H9 (cell line): ENCODE measurements at regions not wholly inside any gene's neighbourhood (a gene's known extent, or its start where the extent isn't known, plus 50 kb on each side); places are given as distances from the start of the nearest gene placed in this dataset.

ENCODE experiments used
- DNase-seq: peaks from one replicate; pipeline ENCODE4 v3.0.0-alpha.2; 2017
- H2AFZ ChIP-seq: one replicate; pipeline ENCODE4 v1.6.1; 2013; ENCODE audit warnings: mild to moderate bottlenecking, low read length, control low read depth, moderate library complexity
- H2AK5ac ChIP-seq: 2 replicates; pipeline ENCODE4 v1.6.1; 2013; ENCODE audit warnings: low read length, control low read depth, mixed read lengths; ENCODE audit not compliant: insufficient read length
- H2BK120ac ChIP-seq: one replicate; pipeline ENCODE4 v1.6.1; 2013; ENCODE audit warnings: low read depth, mild to moderate bottlenecking, low read length, control low read depth, inconsistent platforms; ENCODE audit not compliant: poor library complexity, severe bottlenecking
- H2BK12ac ChIP-seq: 2 replicates; pipeline ENCODE4 v1.6.1; 2013; ENCODE audit warnings: low read length, control low read depth, mixed read lengths, low read depth; ENCODE audit not compliant: insufficient read length
- H2BK15ac ChIP-seq: 2 replicates; pipeline ENCODE4 v1.6.1; 2013; ENCODE audit warnings: low read depth, low read length, control low read depth
- H2BK20ac ChIP-seq: one replicate; pipeline ENCODE4 v1.6.1; 2013; ENCODE audit warnings: low read depth, mild to moderate bottlenecking, low read length, control low read depth, inconsistent platforms; ENCODE audit not compliant: poor library complexity, severe bottlenecking
- H2BK5ac ChIP-seq: 2 replicates; pipeline ENCODE4 v1.6.1; 2013; ENCODE audit warnings: low read length, control low read depth, mixed read lengths; ENCODE audit not compliant: insufficient read length
- H3K14ac ChIP-seq: 2 replicates; pipeline ENCODE4 v1.6.1; 2013; ENCODE audit warnings: low read length, control low read depth; ENCODE audit not compliant: insufficient read depth
- H3K18ac ChIP-seq: 2 replicates; pipeline ENCODE4 v1.6.1; 2013; ENCODE audit warnings: low read depth, mild to moderate bottlenecking, mixed read lengths, low read length, control low read depth; ENCODE audit not compliant: insufficient read length
- H3K23ac ChIP-seq: 2 replicates; pipeline ENCODE4 v1.6.1; 2013; ENCODE audit warnings: low read length, control low read depth, mixed read lengths, low read depth; ENCODE audit not compliant: insufficient read length
- H3K23me2 ChIP-seq: 2 replicates; pipeline ENCODE4 v1.6.1; 2013; ENCODE audit warnings: low read depth, mild to moderate bottlenecking, mixed read lengths, low read length, control low read depth; ENCODE audit not compliant: insufficient read length, poor library complexity, severe bottlenecking
- H3K27ac ChIP-seq: 2 replicates; pipeline ENCODE4 v1.5.1; 2013; ENCODE audit warnings: low read length, control low read depth, mixed read lengths, low read depth; ENCODE audit not compliant: insufficient read length
- H3K27me3 ChIP-seq: 2 replicates; pipeline ENCODE4 v1.6.1; 2013; ENCODE audit warnings: low read length, control low read depth, inconsistent platforms; ENCODE audit not compliant: insufficient read depth
- H3K4ac ChIP-seq: 2 replicates; pipeline ENCODE4 v1.6.1; 2013; ENCODE audit warnings: low read depth, mild to moderate bottlenecking, control low read depth, inconsistent platforms, low read length, moderate library complexity
- H3K4me1 ChIP-seq: 2 replicates; pipeline ENCODE4 v1.6.1; 2013; ENCODE audit warnings: low read length, control low read depth, inconsistent platforms; ENCODE audit not compliant: insufficient read depth
- H3K4me2 ChIP-seq: 2 replicates; pipeline ENCODE4 v1.6.1; 2013; ENCODE audit warnings: low read length, control low read depth, mixed read lengths; ENCODE audit not compliant: insufficient read length, insufficient read depth
- H3K56ac ChIP-seq: 2 replicates; pipeline ENCODE4 v1.6.1; 2013; ENCODE audit warnings: low read depth, mild to moderate bottlenecking, mixed read lengths, low read length, control low read depth; ENCODE audit not compliant: insufficient read length
- H3K79me1 ChIP-seq: 2 replicates; pipeline ENCODE4 v1.6.1; 2013; ENCODE audit warnings: low read depth, mild to moderate bottlenecking, moderate library complexity, low read length, control low read depth, inconsistent platforms; ENCODE audit not compliant: insufficient read depth, poor library complexity, severe bottlenecking
- H3K79me2 ChIP-seq: 2 replicates; pipeline ENCODE4 v1.6.1; 2013; ENCODE audit warnings: low read length, control low read depth, inconsistent platforms; ENCODE audit not compliant: insufficient read depth
- H3K9ac ChIP-seq: 2 replicates; pipeline ENCODE4 v1.6.1; 2013; ENCODE audit warnings: low read length, control low read depth, mixed read lengths; ENCODE audit not compliant: insufficient read length; ENCODE audit errors: extremely low read depth
- H3K9me3 ChIP-seq: one replicate; pipeline ENCODE4 v1.6.1; 2013; ENCODE audit warnings: low read depth, low read length, inconsistent platforms; ENCODE audit not compliant: control insufficient read depth
- H3T11ph ChIP-seq: one replicate; pipeline ENCODE4 v1.6.1; 2013; ENCODE audit warnings: mild to moderate bottlenecking, low read length, control low read depth, inconsistent platforms
- H4K20me1 ChIP-seq: one replicate; pipeline ENCODE4 v1.6.1; 2013; ENCODE audit not compliant: control insufficient read depth, insufficient read length, insufficient read depth
- H4K5ac ChIP-seq: 2 replicates; pipeline ENCODE4 v1.6.1; 2013; ENCODE audit warnings: low read depth, mild to moderate bottlenecking, mixed read lengths, low read length, control low read depth; ENCODE audit not compliant: insufficient read length
- H4K8ac ChIP-seq: replicated peaks from 2 replicates; pipeline ENCODE4 v1.6.1; 2013; ENCODE audit warnings: low read length, control low read depth, mixed read lengths, low read depth; ENCODE audit not compliant: insufficient read length
- H4K91ac ChIP-seq: 2 replicates; pipeline ENCODE4 v1.6.1; 2013; ENCODE audit warnings: low read depth, mild to moderate bottlenecking, moderate library complexity, mixed read lengths, low read length, control low read depth; ENCODE audit not compliant: insufficient read length
- H3K27ac Mint-ChIP-seq, 3 experiments: 2 replicates in 2 of 3; 3 replicates in 1 of 3; pipeline ENCODE4 v1.8.0; 2020 to 2021; ENCODE audit warnings: mixed read lengths in 3 of 3, mild to moderate bottlenecking in 1 of 3, moderate library complexity in 1 of 3
- H3K27me3 Mint-ChIP-seq: 2 replicates; pipeline ENCODE4 v1.8.0; 2021; ENCODE audit warnings: low read depth, mild to moderate bottlenecking, moderate library complexity, mixed read lengths
- H3K36me3 Mint-ChIP-seq, 3 experiments: 2 replicates in 2 of 3; 3 replicates in 1 of 3; pipeline ENCODE4 v1.8.0; 2020 to 2021; ENCODE audit warnings: low read depth in 3 of 3, mixed read lengths in 3 of 3; ENCODE audit not compliant: insufficient read depth in 1 of 3
- H3K4me1 Mint-ChIP-seq, 2 experiments: 2 replicates each; pipeline ENCODE4 v1.8.0; 2020; ENCODE audit warnings: mixed read lengths in 2 of 2
- H3K4me3 Mint-ChIP-seq, 2 experiments: 2 replicates in 1 of 2; 3 replicates in 1 of 2; pipeline ENCODE4 v1.8.0; 2020 to 2021; ENCODE audit warnings: mild to moderate bottlenecking in 2 of 2, mixed read lengths in 2 of 2, moderate library complexity in 1 of 2
- H3K9me3 Mint-ChIP-seq, 2 experiments: 2 replicates in 1 of 2; 3 replicates in 1 of 2; pipeline ENCODE4 v1.8.0; 2020; ENCODE audit warnings: mild to moderate bottlenecking in 2 of 2, mixed read lengths in 2 of 2, moderate library complexity in 1 of 2
- WGBS: extraction: QIAGEN DNeasy Blood & Tissue Kit; methylation state at CpG from one replicate; pipeline ENCODE4 v1.1.7; 2013; ENCODE audit warnings: missing lambda C conversion rate, low lambda C conversion rate, mixed read lengths; ENCODE audit not compliant: insufficient read length; ENCODE audit errors: extremely low coverage; 5-methylcytosine and 5-hydroxymethylcytosine counted together
- TF ChIP-seq, protein P1 (sequence below): fragments of 200-600 bp; sonication (generic); conservative IDR thresholded peaks from 3 replicates; pipeline ENCODE4 v1.8.0; 2021; ENCODE audit warnings: antibody characterized with exemption, mild to moderate bottlenecking

DNA sequence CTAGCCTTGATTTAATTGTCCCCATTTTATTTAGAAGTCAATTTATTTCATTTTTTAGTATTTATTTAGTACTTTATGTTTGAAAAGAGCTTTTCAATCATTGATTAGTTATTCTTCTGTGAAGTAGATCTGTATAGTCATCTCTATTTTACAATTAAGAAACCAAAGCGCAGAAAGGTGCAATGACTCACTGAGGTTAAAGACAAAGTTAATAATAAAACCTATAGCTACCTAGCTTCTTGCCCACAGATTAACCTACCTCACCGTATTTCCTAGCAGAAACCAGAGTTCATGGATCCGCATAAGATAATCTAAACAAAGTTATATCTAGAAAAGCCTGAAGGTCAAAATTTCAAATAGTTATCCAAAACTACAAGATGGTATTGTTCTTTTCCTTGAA, 176.4 kb downstream of the GRIN2B start:
- Mint-ChIP-seq H3K4me1 (peaks cover 5 to 6% of the 10 kb centered on the region in 2 experiments), H3K4me3 (no peak overlapping the region), H3K9me3 (no peaks in the 10 kb centered on the region), H3K27ac (no peak overlapping the region), H3K36me3 (no peaks in the 10 kb centered on the region), H3K27me3 (peaks cover 14% of the 10 kb centered on the region)
- Histone ChIP-seq H4K20me1 (no peaks in the 10 kb centered on the region), H3K23me2 (no peaks in the 10 kb centered on the region), H3K4ac (no peak overlapping the region), H4K91ac (no peak overlapping the region), H2AFZ (no peak overlapping the region), H2BK15ac (no peak overlapping the region), H3K9ac (no peak overlapping the region), H4K5ac (no peak overlapping the region), H2BK5ac (no peak overlapping the region), H2BK12ac (no peak overlapping the region), H3K79me2 (no peaks in the 10 kb centered on the region), H2AK5ac (no peak overlapping the region), H2BK20ac (no peak overlapping the region), H3K27me3 (no peaks in the 10 kb centered on the region; the same call in none of the 2 replicates), H2BK120ac (no peak overlapping the region), H4K8ac (no peak overlapping the region), H3K9me3 (no peaks in the 10 kb centered on the region), H3K56ac (no peak overlapping the region), H3K14ac (no peak overlapping the region), H3K4me1 (0 out of 2 replicates have a peak, but pooled peaks cover under 1% of the 10 kb centered on the region), H3K4me2 (no peak overlapping the region), H3K27ac (no peak overlapping the region), H3K23ac (no peak overlapping the region), H3K79me1 (no peaks in the 10 kb centered on the region), H3K18ac (no peak overlapping the region), H3T11ph (no peak overlapping the region)
- no CpG with 5 or more reads among the region's 3 CpGs for WGBS
- DNase-seq, result no peak
- TF ChIP-seq, protein P1, sequence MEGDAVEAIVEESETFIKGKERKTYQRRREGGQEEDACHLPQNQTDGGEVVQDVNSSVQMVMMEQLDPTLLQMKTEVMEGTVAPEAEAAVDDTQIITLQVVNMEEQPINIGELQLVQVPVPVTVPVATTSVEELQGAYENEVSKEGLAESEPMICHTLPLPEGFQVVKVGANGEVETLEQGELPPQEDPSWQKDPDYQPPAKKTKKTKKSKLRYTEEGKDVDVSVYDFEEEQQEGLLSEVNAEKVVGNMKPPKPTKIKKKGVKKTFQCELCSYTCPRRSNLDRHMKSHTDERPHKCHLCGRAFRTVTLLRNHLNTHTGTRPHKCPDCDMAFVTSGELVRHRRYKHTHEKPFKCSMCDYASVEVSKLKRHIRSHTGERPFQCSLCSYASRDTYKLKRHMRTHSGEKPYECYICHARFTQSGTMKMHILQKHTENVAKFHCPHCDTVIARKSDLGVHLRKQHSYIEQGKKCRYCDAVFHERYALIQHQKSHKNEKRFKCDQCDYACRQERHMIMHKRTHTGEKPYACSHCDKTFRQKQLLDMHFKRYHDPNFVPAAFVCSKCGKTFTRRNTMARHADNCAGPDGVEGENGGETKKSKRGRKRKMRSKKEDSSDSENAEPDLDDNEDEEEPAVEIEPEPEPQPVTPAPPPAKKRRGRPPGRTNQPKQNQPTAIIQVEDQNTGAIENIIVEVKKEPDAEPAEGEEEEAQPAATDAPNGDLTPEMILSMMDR, result no peak
